ENCODE measurements at regions not wholly inside any gene's neighbourhood (a gene's known extent, or its start where the extent isn't known, plus 50 kb on each side); places are given as distances from the start of the nearest gene placed in this dataset.
"Not testable (repeated sequence)": the region's sequence is repeated elsewhere in the genome, so short reads cannot be mapped to it uniquely, and the experiment has no call there.

GRCh38 chr4:188975271-188975670 is 836.0 kb downstream of the TRIML1 start:
- DNase-seq, result no peak

- DNase-seq, result no peak
These were observed 837.4 kb downstream of the TRIML1 start for GRCh38 chr4:188976644-188977115.

DNA sequence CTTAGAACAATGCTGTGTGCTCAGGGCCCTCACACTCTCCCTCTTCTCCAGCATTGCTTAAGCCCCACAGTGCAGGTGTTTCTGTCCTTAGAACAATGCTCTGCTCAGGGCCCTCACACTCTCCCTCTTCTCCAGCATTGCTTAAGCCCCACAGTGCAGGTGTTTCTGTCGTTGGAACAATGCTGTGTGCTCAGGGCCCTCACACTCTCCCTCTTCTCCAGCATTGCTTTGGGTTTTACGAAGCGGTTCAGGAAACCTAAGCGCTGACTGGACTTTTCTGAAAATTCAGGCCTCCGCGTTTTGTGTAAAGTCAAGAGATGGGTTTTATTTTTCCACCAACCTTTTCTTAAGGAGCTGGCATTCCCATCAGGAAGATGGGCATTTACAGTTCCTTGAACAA is 838.0 kb downstream of the TRIML1 start:
- not testable (repeated sequence) for DNase-seq

GRCh38 chr4:188984518-188984917 is 845.3 kb downstream of the TRIML1 start:
- no peak for DNase-seq

DNA sequence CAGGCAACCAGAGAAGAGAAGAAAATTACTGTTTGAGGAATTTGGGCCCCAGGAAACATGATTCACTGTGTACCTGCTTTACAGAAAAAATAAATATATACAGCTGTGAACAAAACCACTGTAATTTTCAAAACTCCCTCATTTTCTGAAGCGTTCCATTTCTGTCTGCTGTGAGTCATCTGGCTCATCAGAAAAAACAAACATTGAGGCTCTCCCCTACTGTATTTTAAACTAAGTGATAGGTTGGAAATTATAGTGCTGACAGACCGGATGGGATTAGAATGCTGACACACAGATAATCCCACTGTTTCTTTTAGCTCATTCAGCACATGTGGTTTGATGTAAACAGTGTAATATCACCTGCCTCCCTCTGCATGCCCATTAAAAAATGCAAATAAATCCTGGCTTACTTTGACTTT is 847.0 kb downstream of the TRIML1 start:
- no peak for DNase-seq

DNA sequence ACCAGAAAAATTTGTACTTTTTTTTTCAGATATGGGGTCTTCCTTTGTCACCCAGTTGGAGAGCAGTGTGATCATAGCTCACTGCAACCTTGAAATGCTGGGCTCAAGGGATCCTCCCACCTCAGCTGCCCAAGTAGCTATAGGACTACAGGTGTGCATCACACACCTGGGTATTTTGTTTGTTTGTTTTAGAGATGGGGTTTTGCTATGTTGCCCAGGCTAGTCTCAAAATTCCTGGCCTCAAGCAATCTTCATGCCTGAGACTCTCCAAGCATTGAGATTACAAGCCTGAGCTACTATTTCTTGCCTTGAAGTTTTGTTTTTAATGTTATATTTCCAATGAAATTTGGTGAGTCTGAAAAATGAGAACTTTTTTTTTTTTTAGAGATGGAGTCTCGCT is 847.8 kb downstream of the TRIML1 start:
- no peak for DNase-seq

DNA sequence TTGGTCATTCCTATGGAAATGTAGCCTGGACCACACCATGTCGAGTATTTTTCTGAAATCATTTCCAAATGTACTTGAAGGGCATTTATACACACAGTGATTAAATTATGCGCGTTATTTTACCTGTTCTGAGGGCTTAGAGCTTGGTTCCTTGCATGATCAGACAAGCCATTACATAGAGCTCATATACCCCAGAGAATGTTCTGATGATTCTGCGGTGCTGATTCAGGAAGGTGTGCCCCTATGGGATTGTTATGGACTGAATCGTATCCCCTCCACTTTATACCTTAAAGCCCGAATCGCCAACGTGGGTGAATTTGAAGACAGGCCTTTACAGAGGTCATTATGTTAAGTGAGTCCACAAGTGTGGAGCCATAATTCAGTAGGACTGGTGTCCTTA is 848.9 kb downstream of the TRIML1 start:
- no peak for DNase-seq

- no peak for DNase-seq
These were observed 850.1 kb downstream of the TRIML1 start for GRCh38 chr4:188989371-188989770.

GRCh38 chr4:188992706-188993105 is 853.5 kb downstream of the TRIML1 start:
- no peak for DNase-seq

DNA sequence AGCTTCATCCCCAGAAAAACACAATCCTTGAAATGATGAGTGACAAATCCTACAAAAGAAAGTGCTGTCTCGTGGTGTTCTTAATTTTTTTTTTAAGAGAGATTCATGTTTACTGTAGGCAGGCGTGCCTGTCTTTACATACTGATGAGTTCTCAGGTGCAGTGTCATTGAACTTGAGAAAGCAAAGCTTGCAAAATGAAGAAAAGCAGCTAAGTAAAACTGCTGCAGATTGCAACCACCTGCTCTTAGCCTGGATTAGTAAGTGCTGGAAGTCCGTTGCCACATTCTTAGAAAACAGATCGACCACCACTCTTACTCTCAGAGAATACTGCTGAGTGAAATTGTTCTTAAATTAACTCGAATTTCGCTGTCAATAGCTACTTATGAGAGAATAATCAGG is 854.6 kb downstream of the TRIML1 start:
- no peak for DNase-seq

DNA sequence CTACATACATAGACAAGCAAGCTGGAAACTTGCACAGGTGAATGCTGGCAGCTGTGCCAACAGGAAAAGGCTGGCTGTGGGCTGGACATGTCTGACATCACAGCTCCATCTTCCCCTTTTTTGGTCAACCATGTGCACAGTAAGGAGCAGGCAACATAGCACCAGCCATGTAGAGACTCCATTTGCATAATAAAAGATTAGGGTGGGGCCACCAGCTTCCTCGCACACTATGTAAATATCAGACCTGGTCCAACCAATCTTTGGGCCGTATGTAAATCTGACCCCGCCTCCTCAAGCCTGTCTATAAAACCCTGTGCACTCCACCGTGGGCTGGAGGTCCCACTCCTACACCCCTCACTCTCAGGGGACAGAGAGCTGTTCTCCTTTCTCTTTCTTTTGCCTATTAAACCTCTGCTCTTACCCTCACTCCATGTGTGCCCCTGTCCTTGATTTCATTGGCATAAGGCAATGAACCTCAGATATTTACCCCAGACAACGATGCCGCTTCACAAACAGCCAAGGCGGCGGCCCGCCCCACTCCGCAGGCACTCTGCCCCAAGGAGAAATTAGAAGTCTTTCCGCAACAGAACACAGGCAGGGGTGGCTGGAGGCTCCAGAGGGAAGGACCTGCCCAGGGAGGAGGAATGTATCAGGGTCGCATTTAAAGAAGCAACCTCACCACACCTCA is 862.2 kb downstream of the TRIML1 start:
- DNase-seq, result no peak

DNA sequence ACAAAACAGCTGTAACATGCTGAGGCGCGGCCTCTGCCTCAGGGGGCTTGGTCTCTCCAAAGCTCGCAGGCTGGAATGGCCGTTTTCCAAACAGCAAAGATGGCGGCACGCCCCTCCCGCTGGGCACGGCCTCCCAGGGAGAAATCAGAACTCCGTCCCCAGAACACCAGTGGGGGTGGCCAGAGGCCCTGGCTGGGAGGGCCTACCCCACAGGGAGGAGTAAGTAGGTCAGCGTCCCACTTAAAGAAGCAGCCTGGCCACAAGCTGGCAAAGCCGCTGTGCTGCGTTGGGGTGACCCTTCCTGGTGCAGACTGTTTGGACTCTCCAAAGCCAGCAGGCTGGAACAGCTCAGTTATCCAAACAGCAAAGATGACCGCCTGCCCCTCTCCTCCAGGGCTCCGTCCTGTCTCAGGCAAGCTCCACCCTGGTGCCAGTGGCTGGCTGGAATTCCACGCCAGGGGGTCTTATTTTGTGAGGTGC is 862.8 kb downstream of the TRIML1 start:
- DNase-seq, result no peak

DNA sequence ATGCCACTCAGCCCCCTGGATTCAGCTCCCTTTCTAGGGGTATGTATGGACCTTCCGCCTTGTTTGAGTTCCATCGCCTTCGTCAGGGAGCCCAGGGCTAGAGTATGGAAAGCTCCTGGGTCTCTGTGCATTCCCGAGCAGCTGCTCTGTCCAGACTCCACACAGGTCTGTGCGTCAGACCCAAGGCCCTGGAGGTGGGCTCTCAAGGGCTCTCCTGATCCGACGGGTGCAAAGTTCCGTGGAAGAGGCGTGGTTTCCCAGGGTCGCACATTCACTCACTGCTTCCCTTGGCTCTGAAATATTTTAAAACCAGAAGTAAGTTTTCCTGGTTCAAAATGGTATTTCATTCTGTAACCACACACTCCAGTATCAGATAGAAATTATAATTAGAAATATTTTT is 863.2 kb downstream of the TRIML1 start:
- DNase-seq, result no peak

- not testable (repeated sequence) for DNase-seq
These were observed 871.4 kb downstream of the TRIML1 start for GRCh38 chr4:189010452-189011217.

GRCh38 chr4:189021831-189022230 is 882.6 kb downstream of the TRIML1 start:
- DNase-seq, result no peak

- no peak for DNase-seq
These were observed 883.3 kb downstream of the TRIML1 start for GRCh38 chr4:189022440-189023035.

DNA sequence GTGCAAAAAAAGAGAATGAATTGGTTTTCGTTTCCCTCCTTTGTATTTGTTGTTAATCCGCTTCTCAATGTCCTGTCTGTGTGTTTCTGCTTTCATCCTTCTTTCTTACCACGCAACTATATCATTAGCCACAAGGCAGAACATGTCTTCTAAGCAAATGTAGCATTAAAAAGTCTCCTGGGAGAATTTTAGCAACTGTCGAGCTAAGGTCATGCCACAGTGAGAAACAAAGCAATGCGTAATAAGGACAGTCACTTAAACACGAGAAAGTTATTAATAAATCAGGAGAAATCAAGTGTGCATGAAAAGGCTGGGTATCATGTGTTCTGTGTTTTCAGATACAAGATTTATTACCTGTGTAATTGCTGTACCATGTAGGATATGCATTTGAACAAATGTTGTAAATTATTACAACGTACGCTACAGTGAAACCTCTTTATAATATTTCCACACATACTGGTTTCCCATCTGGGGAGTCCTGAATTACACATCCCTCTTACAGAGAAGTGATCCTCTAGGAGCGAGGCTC is 890.8 kb downstream of the TRIML1 start:
- no peak for DNase-seq

GRCh38 chr4:189032606-189033338 is 893.5 kb downstream of the TRIML1 start:
- no peak for DNase-seq

- no peak for DNase-seq
These were observed 894.6 kb downstream of the TRIML1 start for GRCh38 chr4:189033801-189034347.

GRCh38 chr4:189035091-189035490 is 895.9 kb downstream of the TRIML1 start:
- no peak for DNase-seq

DNA sequence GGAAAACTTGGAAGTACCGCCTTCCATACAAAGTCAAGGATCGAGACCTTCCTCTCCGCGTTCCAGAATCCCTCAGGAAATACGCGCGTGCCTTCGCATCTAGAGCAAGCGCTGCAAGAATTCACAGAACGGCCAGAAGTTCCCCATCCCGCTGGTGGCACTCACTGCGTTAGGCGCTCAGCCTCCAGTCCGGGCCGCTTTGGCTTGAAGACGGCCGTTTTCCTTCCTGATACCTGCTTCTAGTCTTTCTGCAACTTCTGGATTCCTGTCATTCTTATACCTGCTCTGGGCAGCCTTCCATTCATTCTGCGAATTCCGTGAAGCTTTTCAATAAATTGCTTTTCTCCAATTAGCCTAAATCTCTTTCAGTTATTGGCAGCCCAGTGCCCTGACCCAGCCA is 896.4 kb downstream of the TRIML1 start:
- no peak for DNase-seq

DNA sequence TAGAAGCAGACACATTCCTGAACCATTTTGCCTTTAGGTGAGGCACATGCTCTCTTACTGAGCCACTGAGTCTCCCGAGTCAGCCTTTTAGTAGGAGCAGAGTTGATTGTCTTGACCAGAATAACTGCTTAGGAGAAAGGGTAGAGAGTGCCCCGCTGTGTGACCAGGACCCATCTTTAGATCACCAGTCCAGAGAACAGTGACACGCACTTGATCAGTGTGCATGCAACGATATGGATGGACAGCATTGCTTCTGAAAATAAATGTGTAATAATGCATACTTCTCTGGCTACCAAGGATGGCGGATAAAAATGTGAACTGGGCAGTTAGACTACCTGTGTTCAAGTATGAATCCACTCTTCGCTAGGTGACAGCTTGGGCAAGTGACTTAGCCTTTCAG is 897.7 kb downstream of the TRIML1 start:
- no peak for DNase-seq

GRCh38 chr4:189046642-189047041 is 894.0 kb upstream of the FRG1 start:
- DNase-seq, result no peak

Data from NCI-H2171 treated with DMSO at 0.1 percent for 48 hours (cell line).